Ishikawa (cell line): ENCODE measurements at regions not wholly inside any gene's neighbourhood (a gene's known extent, or its start where the extent isn't known, plus 50 kb on each side); places are given as distances from the start of the nearest gene placed in this dataset.
A peak's percentile ranks its signal among the peaks of the same experiment; 100 is the strongest.

ENCODE experiments used
- CEBPB ChIP-seq: IDR thresholded peaks from 2 replicates; pipeline ENCODE4 v1.6.1; 2012
- CREB1 ChIP-seq: IDR thresholded peaks from 2 replicates; pipeline ENCODE4 v1.6.1; 2012; ENCODE audit warnings: low read depth
- EGR1 ChIP-seq: IDR thresholded peaks from 2 replicates; pipeline ENCODE4 v1.6.1; 2012
- EP300 ChIP-seq: IDR thresholded peaks from 2 replicates; pipeline ENCODE4 v1.6.1; 2012; ENCODE audit warnings: borderline replicate concordance
- FOXM1 ChIP-seq: IDR thresholded peaks from 2 replicates; pipeline ENCODE4 v1.6.1; 2012; ENCODE audit warnings: low read depth, borderline replicate concordance
- MAX ChIP-seq: IDR thresholded peaks from 2 replicates; pipeline ENCODE4 v1.6.1; 2012
- NFIC ChIP-seq: IDR thresholded peaks from 2 replicates; pipeline ENCODE4 v1.6.1; 2012
- RAD21 ChIP-seq: IDR thresholded peaks from 2 replicates; pipeline ENCODE4 v1.6.1; 2012; ENCODE audit warnings: low read depth
- REST ChIP-seq: IDR thresholded peaks from 2 replicates; pipeline ENCODE4 v1.6.1; 2012; ENCODE audit warnings: low read depth, mild to moderate bottlenecking
- TAF1 ChIP-seq: IDR thresholded peaks from 2 replicates; pipeline ENCODE4 v1.6.1; 2012; ENCODE audit warnings: low read depth, mild to moderate bottlenecking
- TCF12 ChIP-seq: IDR thresholded peaks from 2 replicates; pipeline ENCODE4 v1.6.1; 2012; ENCODE audit warnings: low read depth
- TEAD4 ChIP-seq: IDR thresholded peaks from 2 replicates; pipeline ENCODE4 v1.6.1; 2012
- USF1 ChIP-seq: IDR thresholded peaks from 2 replicates; pipeline ENCODE4 v1.6.1; 2012
- YY1 ChIP-seq: IDR thresholded peaks from 2 replicates; pipeline ENCODE4 v1.6.1; 2012; ENCODE audit warnings: low read depth
- ZBTB7A ChIP-seq: IDR thresholded peaks from 2 replicates; pipeline ENCODE4 v1.6.1; 2012; ENCODE audit warnings: low read depth

GRCh38 chr3:83513677-83514076 lies 1445.1 kb upstream of the CADM2 start:
- TF ChIP-seq MAX (no peak), NFIC (no peak), EGR1 (no peak), REST (no peak), USF1 (no peak), TAF1 (no peak), EP300 (no peak), YY1 (no peak), TCF12 (no peak), CREB1 (no peak), RAD21 (no peak), ZBTB7A (no peak), CEBPB (no peak), FOXM1 (no peak), TEAD4 (no peak)

GRCh38 chr3:83514130-83514914 lies 1444.5 kb upstream of the CADM2 start:
- TF ChIP-seq TAF1 = no peak

- TF ChIP-seq FOXM1 = no peak
- TF ChIP-seq TAF1 = no peak
- no peak for TF ChIP-seq TCF12
Measured at GRCh38 chr3:83515123-83515522, 1443.7 kb upstream of the CADM2 start.

- TF ChIP-seq ZBTB7A = no peak
- TF ChIP-seq RAD21 = peak; percentile 93
Measured at GRCh38 chr3:83523470-83524073, 1435.2 kb upstream of the CADM2 start.

- TF ChIP-seq YY1 (no peak), CEBPB (no peak), NFIC (no peak), USF1 (no peak), MAX (no peak), ZBTB7A (no peak), REST (no peak), CREB1 (no peak), RAD21 (no peak), TAF1 (no peak), FOXM1 (no peak), TCF12 (no peak), EGR1 (no peak), EP300 (no peak), TEAD4 (no peak)
Measured at GRCh38 chr3:83524901-83525300, 1433.9 kb upstream of the CADM2 start.

GRCh38 chr3:83559082-83559481 lies 1399.7 kb upstream of the CADM2 start:
- TF ChIP-seq FOXM1 (no peak), NFIC (no peak), USF1 (no peak), TAF1 (no peak), EGR1 (no peak), YY1 (no peak), RAD21 (no peak), CEBPB (no peak), ZBTB7A (no peak), MAX (no peak), EP300 (no peak)
